ENCODE measurements at regions not wholly inside any gene's neighbourhood (a gene's known extent, or its start where the extent isn't known, plus 50 kb on each side); places are given as distances from the start of the nearest gene placed in this dataset.
"Not testable (repeated sequence)": the region's sequence is repeated elsewhere in the genome, so short reads cannot be mapped to it uniquely, and the experiment has no call there.

DNA sequence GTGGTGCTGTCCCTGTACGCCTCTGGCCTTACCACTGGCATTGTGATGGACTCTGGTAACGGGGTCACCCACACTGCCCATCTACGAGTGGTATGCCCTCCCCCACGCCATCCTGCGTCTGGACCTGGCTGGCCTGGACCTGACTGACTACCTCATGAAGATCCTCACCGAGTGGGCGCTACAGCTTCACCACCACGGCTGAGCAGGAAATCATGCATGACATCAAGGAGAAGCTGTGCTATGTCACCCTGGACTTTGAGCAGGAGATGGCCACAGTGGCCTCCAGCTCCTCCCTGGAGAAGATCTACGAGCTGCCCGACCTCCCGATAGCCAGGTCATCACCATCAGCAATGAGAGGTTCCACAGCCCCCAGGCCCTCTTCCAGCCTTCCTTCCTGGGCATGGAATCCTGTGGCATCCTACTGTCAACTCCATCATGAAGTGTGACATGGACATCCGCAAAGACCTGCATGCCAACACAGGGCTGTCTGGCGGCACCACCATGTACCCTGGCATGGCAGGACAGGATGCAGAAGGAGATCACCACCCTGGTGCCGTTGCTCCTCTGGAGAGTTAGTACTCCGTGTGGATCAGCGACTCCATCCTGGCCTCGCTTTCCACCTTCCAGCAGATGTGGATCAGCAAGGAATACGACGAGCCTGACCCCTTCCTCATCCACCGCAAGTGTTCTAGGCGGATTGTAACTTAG, 434.2 kb upstream of the RGMB start:
- no peaks in the 10 kb centered on the region for H3K27me3 ChIP-seq
- no peaks in the 10 kb centered on the region for H4K20me1 ChIP-seq (ENCODE audit: insufficient read depth, poor library complexity, severe bottlenecking)
- no peaks in the 10 kb centered on the region for H3K9me2 ChIP-seq (replicated peaks; ENCODE audit: insufficient read depth)
- no peak for DNase-seq (ENCODE audit: low spot score)
- no peaks in the 10 kb centered on the region for H3K36me3 ChIP-seq (replicated peaks; ENCODE audit: insufficient read depth, low read depth)
- TF ChIP-seq EZH2phosphoT487 (IDR thresholded peaks at IDR 0.05; ENCODE audit: low read depth, severe bottlenecking, unreplicated experiment) (no peak), CTCF (IDR thresholded peaks at IDR 0.05; ENCODE audit: poor library complexity) (no peak), EZH2 (IDR thresholded peaks at IDR 0.05; ENCODE audit: borderline replicate concordance) (no peak)
- H3K27ac ChIP-seq = no peak overlapping the region
- no peak overlapping the region for H3K4me2 ChIP-seq
- WGBS (ENCODE audit: low lambda C conversion rate, missing lambda C conversion rate) = 98% methylated on average over 21 of the region's 21 CpGs
- no peaks in the 10 kb centered on the region for H3K9me3 ChIP-seq (ENCODE audit: low read depth)
- H3K79me2 ChIP-seq = no peaks in the 10 kb centered on the region
- H3K4me1 ChIP-seq (ENCODE audit: insufficient read depth) = no peaks in the 10 kb centered on the region
- H3K4me3 ChIP-seq = no peak overlapping the region
- no peak overlapping the region for H2AFZ ChIP-seq

GRCh38 chr5:98341038-98342032, 432.1 kb upstream of the RGMB start:
- no peak overlapping the region for H3K4me2 ChIP-seq
- no peaks in the 10 kb centered on the region for H3K79me2 ChIP-seq
- H3K36me3 ChIP-seq (replicated peaks; ENCODE audit: insufficient read depth, low read depth) = no peaks in the 10 kb centered on the region
- WGBS (ENCODE audit: low lambda C conversion rate, missing lambda C conversion rate) = 75% methylated on average over 4 of the region's 4 CpGs
- no peak overlapping the region for H3K4me3 ChIP-seq
- no peaks in the 10 kb centered on the region for H4K20me1 ChIP-seq (ENCODE audit: insufficient read depth, poor library complexity, severe bottlenecking)
- no peaks in the 10 kb centered on the region for H3K9me3 ChIP-seq (ENCODE audit: low read depth)
- no peaks in the 10 kb centered on the region for H3K4me1 ChIP-seq (ENCODE audit: insufficient read depth)
- no peak overlapping the region for H2AFZ ChIP-seq
- TF ChIP-seq CTCF (IDR thresholded peaks at IDR 0.05; ENCODE audit: poor library complexity) = no peak
- TF ChIP-seq EZH2 (IDR thresholded peaks at IDR 0.05; ENCODE audit: borderline replicate concordance) = no peak
- TF ChIP-seq EZH2phosphoT487 (IDR thresholded peaks at IDR 0.05; ENCODE audit: low read depth, severe bottlenecking, unreplicated experiment) = no peak
- no peak overlapping the region for H3K27ac ChIP-seq
- no peak for DNase-seq (ENCODE audit: low spot score)
- no peaks in the 10 kb centered on the region for H3K27me3 ChIP-seq
- no peaks in the 10 kb centered on the region for H3K9me2 ChIP-seq (replicated peaks; ENCODE audit: insufficient read depth)

DNA sequence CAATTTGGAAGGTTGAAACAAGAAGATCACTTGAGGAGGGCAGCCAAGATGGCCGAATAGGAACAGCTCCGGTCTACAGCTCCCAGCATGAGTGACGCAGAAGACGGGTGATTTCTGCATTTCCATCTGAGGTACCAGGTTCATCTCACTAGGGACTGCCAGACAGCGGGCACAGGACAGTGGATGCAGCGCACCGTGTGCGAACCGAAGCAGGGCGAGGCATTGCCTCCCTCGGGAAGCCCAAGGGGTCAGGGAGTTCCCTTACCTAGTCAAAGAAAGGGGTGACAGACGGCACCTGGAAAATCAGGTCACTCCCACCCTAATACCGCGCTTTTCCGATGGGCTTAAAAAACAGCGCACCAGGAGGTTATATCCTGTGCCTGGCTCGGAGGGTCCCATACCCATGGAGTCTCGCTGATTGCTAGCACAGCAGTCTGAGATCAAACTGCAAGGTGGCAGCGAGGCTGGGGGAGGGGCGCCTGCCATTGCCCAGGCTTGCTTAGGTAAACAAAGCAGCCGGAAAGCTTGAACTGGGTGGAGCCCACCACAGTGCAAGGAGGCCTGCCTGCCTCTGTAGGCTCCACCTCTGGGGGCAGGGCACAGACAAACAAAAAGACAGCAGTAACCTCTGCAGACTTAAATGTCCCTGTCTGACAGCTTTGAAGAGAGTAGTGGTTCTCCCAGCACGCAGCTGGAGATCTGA, 430.4 kb upstream of the RGMB start:
- not testable (repeated sequence) for H3K27me3 ChIP-seq; H3K4me3 ChIP-seq; H3K9me2 ChIP-seq (replicated peaks; ENCODE audit: insufficient read depth); DNase-seq (ENCODE audit: low spot score); H4K20me1 ChIP-seq (ENCODE audit: insufficient read depth, poor library complexity, severe bottlenecking); H3K4me1 ChIP-seq (ENCODE audit: insufficient read depth); H3K9me3 ChIP-seq (ENCODE audit: low read depth); H3K79me2 ChIP-seq; H2AFZ ChIP-seq; H3K4me2 ChIP-seq; H3K27ac ChIP-seq; H3K36me3 ChIP-seq (replicated peaks; ENCODE audit: insufficient read depth, low read depth)
- 93% methylated on average over 22 of the region's 22 CpGs for WGBS (ENCODE audit: low lambda C conversion rate, missing lambda C conversion rate)
